ENCODE measurements at regions not wholly inside any gene's neighbourhood (a gene's known extent, or its start where the extent isn't known, plus 50 kb on each side); places are given as distances from the start of the nearest gene placed in this dataset.
A peak's percentile ranks its signal among the peaks of the same experiment; 100 is the strongest.

DNA sequence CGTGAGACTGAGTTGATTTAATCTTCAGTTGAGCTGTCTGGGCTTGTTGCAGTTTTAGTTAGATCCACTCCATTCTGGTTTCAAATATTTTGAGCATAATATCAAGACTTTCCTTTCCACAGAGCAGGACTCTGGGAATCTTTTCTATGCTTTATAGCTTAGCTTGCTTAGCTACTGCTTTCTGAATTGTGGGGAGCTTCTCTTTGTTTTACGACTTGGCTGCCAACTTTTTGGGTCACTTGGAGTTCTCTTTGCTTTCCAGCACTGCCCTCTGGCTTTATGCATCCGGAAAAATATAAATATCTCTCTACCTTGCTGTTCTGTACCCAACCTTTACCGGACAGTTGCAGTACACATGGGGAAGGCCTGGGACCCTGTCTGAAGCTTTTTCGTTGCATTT lies 292.1 kb downstream of the STIM2 start:
- Histone ChIP-seq H3K4me3 (ENCODE audit: low read depth, low read length) (no peak overlapping the region), H3K27me3 (ENCODE audit: control insufficient read depth, insufficient read depth, low read length) (no peaks in the 10 kb centered on the region), H3K36me3 (ENCODE audit: control insufficient read depth, insufficient read depth, low read length) (no peaks in the 10 kb centered on the region)
- DNase-seq (ENCODE audit: low read depth) = no peak
- TF ChIP-seq, protein P1, sequence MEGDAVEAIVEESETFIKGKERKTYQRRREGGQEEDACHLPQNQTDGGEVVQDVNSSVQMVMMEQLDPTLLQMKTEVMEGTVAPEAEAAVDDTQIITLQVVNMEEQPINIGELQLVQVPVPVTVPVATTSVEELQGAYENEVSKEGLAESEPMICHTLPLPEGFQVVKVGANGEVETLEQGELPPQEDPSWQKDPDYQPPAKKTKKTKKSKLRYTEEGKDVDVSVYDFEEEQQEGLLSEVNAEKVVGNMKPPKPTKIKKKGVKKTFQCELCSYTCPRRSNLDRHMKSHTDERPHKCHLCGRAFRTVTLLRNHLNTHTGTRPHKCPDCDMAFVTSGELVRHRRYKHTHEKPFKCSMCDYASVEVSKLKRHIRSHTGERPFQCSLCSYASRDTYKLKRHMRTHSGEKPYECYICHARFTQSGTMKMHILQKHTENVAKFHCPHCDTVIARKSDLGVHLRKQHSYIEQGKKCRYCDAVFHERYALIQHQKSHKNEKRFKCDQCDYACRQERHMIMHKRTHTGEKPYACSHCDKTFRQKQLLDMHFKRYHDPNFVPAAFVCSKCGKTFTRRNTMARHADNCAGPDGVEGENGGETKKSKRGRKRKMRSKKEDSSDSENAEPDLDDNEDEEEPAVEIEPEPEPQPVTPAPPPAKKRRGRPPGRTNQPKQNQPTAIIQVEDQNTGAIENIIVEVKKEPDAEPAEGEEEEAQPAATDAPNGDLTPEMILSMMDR (IDR thresholded peaks at IDR 0.05; ENCODE audit: insufficient read depth, low read length, poor library complexity, severe bottlenecking) = no peak

DNA sequence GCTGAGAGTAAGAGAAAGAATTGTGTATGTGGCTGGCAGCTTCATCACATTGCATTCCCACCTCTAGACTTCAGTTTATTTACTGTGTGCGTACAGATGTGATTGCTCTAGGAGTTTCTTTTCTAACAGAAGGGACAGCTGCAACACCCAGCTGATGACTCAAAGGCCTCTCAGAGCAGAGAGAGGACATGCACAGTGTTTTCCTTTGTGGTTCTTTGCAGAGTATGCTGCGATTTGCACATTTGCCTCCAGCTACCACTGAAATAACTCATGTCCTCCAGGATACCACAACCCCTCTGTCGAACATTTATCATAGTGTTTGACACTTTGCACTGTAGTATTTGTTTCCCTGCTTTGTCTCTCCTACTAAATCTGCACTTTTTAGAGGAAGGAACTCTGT lies 294.1 kb downstream of the STIM2 start:
- peak; percentile 77 for DNase-seq (ENCODE audit: low read depth)
- Histone ChIP-seq H3K4me3 (ENCODE audit: low read depth, low read length) (no peak overlapping the region), H3K36me3 (ENCODE audit: control insufficient read depth, insufficient read depth, low read length) (no peaks in the 10 kb centered on the region), H3K27me3 (ENCODE audit: control insufficient read depth, insufficient read depth, low read length) (no peaks in the 10 kb centered on the region)
- TF ChIP-seq, protein P1 (IDR thresholded peaks at IDR 0.05; ENCODE audit: insufficient read depth, low read length, poor library complexity, severe bottlenecking) = no peak

DNA sequence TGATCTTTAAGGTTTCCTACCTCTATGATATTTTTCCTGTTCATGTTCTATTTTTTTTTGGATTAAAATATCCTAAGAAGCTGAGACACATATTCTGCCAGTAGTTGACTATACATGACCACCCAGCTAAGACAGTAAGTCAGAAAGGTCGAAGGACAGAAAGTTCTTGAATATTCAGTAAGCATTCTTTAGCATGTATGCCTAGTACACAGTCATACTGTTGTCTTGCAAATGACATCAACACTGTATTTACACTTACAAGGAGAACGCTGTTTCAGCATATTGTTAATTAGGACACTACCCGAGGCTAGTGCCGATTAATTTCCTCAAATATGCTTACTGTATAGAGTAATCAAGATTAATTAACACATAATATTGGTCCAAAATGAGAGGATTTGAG lies 300.6 kb downstream of the STIM2 start:
- TF ChIP-seq, protein P1 (IDR thresholded peaks at IDR 0.05; ENCODE audit: insufficient read depth, low read length, poor library complexity, severe bottlenecking) = no peak
- no peaks in the 10 kb centered on the region for H3K36me3 ChIP-seq (ENCODE audit: control insufficient read depth, insufficient read depth, low read length)

DNA sequence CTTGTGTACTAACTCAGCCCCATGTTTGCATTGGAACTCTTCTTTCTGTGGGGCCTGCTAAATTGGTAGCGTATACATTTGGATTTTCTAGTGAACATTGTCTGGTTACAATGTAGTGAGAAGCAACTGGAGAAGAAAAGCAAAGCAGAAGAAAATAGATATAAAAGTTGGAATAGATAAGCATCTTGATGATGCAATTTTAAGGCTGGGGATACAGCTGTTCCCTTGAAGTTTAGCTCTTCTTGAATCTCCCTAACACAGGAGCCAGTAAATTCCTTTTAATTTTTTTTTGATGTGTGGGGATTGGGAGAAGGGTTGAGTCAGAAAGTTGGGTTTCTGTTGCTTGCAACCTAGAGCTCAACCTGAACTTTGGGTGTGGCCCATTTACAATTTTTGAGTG lies 308.1 kb downstream of the STIM2 start:
- TF ChIP-seq, protein P1 (IDR thresholded peaks at IDR 0.05; ENCODE audit: insufficient read depth, low read length, poor library complexity, severe bottlenecking) = no peak
- Histone ChIP-seq H3K4me3 (ENCODE audit: low read depth, low read length) (no peak overlapping the region), H3K27me3 (ENCODE audit: control insufficient read depth, insufficient read depth, low read length) (no peaks in the 10 kb centered on the region), H3K36me3 (ENCODE audit: control insufficient read depth, insufficient read depth, low read length) (no peaks in the 10 kb centered on the region)
- no peak for DNase-seq (ENCODE audit: low read depth)

More for the DNA sequence above, 300.6 kb downstream of the STIM2 start:
- no peak overlapping the region for H3K4me3 ChIP-seq (ENCODE audit: low read depth, low read length)
- H3K27me3 ChIP-seq (ENCODE audit: control insufficient read depth, insufficient read depth, low read length) = no peaks in the 10 kb centered on the region
- no peak for DNase-seq (ENCODE audit: low read depth)

DNA sequence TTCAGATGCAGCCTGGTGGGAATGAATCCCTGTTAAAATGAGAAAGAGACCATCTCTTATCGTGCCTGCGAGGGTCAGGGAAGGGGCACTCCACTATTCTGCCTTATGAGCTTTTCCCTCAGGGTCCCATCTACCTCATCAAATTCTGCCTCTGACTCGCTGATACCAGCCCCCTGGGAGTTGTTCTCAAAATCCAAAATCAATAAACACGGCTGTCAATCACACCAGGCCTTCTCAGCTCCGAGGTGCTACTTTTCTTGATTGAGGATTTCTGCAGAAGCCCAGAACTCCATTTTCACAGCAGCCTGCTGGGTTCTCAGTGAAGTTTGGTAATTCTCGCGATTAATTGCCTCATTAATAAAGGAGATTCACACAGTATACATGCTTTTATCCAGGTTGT lies 312.6 kb downstream of the STIM2 start:
- TF ChIP-seq, protein P1 (IDR thresholded peaks at IDR 0.05; ENCODE audit: insufficient read depth, low read length, poor library complexity, severe bottlenecking) = no peak
- no peaks in the 10 kb centered on the region for H3K36me3 ChIP-seq (ENCODE audit: control insufficient read depth, insufficient read depth, low read length)

DNA sequence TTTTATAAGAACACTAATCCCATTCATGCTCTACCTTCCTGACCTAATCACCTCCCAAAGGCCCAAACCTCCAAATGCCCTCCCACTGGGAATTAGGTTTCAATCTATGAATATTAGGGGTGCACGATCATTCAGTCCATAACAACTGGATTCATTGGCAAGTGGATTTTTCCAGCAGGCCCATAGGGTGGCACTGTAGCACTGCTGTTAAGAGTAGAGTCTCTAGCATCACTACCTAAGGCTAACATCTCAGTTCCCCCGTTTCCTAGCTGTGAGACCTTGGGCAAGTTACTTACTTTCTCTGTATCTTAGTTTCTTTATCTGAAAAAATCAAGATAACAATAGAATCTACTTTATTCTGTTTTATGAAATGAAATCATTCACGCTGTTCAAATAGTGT lies 315.8 kb downstream of the STIM2 start:
- Histone ChIP-seq H3K4me3 (ENCODE audit: low read depth, low read length) (no peak overlapping the region), H3K27me3 (ENCODE audit: control insufficient read depth, insufficient read depth, low read length) (no peaks in the 10 kb centered on the region), H3K36me3 (ENCODE audit: control insufficient read depth, insufficient read depth, low read length) (no peaks in the 10 kb centered on the region)
- TF ChIP-seq, protein P1 (IDR thresholded peaks at IDR 0.05; ENCODE audit: insufficient read depth, low read length, poor library complexity, severe bottlenecking) = peak; percentile 50
- DNase-seq (ENCODE audit: low read depth) = no peak

More for the DNA sequence above, 312.6 kb downstream of the STIM2 start:
- DNase-seq (ENCODE audit: low read depth) = no peak
- Histone ChIP-seq H3K27me3 (ENCODE audit: control insufficient read depth, insufficient read depth, low read length) (no peaks in the 10 kb centered on the region), H3K4me3 (ENCODE audit: low read depth, low read length) (no peak overlapping the region)
